Mesenchymal stem cell (in vitro differentiated cells and primary cell): ENCODE measurements at regions not wholly inside any gene's neighbourhood (a gene's known extent, or its start where the extent isn't known, plus 50 kb on each side); places are given as distances from the start of the nearest gene placed in this dataset.

ENCODE experiments used
- DNase-seq: peaks from one replicate; pipeline ENCODE4 v3.0.0-alpha.2; 2013
- H2AFZ ChIP-seq: one replicate; pipeline ENCODE4 v1.6.1; 2013; ENCODE audit warnings: low read depth, mild to moderate bottlenecking, control low read depth, inconsistent platforms, low read length, moderate library complexity
- H2AK5ac ChIP-seq: 2 replicates; pipeline ENCODE4 v1.6.1; 2013; ENCODE audit warnings: low read length, moderate library complexity, mild to moderate bottlenecking, inconsistent platforms; ENCODE audit not compliant: severe bottlenecking
- H2BK120ac ChIP-seq: one replicate; pipeline ENCODE4 v1.6.1; 2013; ENCODE audit warnings: low read depth, mild to moderate bottlenecking, inconsistent platforms, low read length, moderate library complexity
- H2BK12ac ChIP-seq, 2 experiments: one replicate each; pipeline ENCODE4 v1.6.1; 2013; ENCODE audit warnings: inconsistent platforms in 2 of 2, low read length in 2 of 2, mild to moderate bottlenecking in 2 of 2, moderate library complexity in 2 of 2, control low read depth in 1 of 2
- H2BK15ac ChIP-seq: one replicate; pipeline ENCODE4 v1.6.1; 2013; ENCODE audit warnings: mild to moderate bottlenecking, low read depth, inconsistent platforms; ENCODE audit not compliant: poor library complexity, severe bottlenecking
- H2BK5ac ChIP-seq: 2 replicates; pipeline ENCODE4 v1.6.1; 2013; ENCODE audit warnings: low read depth, mild to moderate bottlenecking, low read length, control low read depth, inconsistent platforms; ENCODE audit not compliant: poor library complexity, severe bottlenecking
- H3K14ac ChIP-seq, 2 experiments: one replicate each; pipeline ENCODE4 v1.6.1; 2013; ENCODE audit warnings: inconsistent platforms in 2 of 2, low read length in 2 of 2, control low read depth in 1 of 2, mild to moderate bottlenecking in 1 of 2, moderate library complexity in 1 of 2
- H3K18ac ChIP-seq, 2 experiments: one replicate each; pipeline ENCODE4 v1.6.1; 2013; ENCODE audit warnings: inconsistent platforms in 2 of 2, low read length in 2 of 2, control low read depth in 1 of 2, low read depth in 1 of 2, mild to moderate bottlenecking in 1 of 2
- H3K23ac ChIP-seq, 2 experiments: one replicate each; pipeline ENCODE4 v1.6.1; 2013; ENCODE audit warnings: inconsistent platforms in 2 of 2, low read length in 2 of 2, mild to moderate bottlenecking in 2 of 2, moderate library complexity in 2 of 2, control low read depth in 1 of 2
- H3K27ac ChIP-seq: 2 replicates; pipeline ENCODE4 v1.5.1; 2013; ENCODE audit warnings: mild to moderate bottlenecking, moderate library complexity, low read length, control low read depth, inconsistent platforms; ENCODE audit not compliant: poor library complexity, severe bottlenecking
- H3K27me3 ChIP-seq, 2 experiments: 2 replicates each; pipeline versions ENCODE4 v1.6.1 to v1.7.0; 2013; ENCODE audit warnings: low read length in 2 of 2, mild to moderate bottlenecking in 2 of 2, moderate library complexity in 2 of 2, control low read depth in 1 of 2, inconsistent platforms in 1 of 2; ENCODE audit not compliant: control insufficient read depth in 1 of 2, insufficient read depth in 1 of 2
- H3K36me3 ChIP-seq, 2 experiments: 2 replicates each; pipeline versions ENCODE4 v1.6.1 to v1.7.0; 2013; ENCODE audit warnings: low read length in 2 of 2, control low read depth in 1 of 2, inconsistent platforms in 1 of 2, low read depth in 1 of 2, mild to moderate bottlenecking in 1 of 2; ENCODE audit not compliant: insufficient read depth in 2 of 2, control insufficient read depth in 1 of 2
- H3K4ac ChIP-seq, 2 experiments: one replicate each; pipeline ENCODE4 v1.6.1; 2013; ENCODE audit warnings: inconsistent platforms in 2 of 2, low read length in 2 of 2, mild to moderate bottlenecking in 2 of 2, moderate library complexity in 2 of 2, control low read depth in 1 of 2, low read depth in 1 of 2
- H3K4me1 ChIP-seq: 2 replicates; pipeline ENCODE4 v1.6.1; 2013; ENCODE audit warnings: low read depth, low read length, control low read depth; ENCODE audit not compliant: control insufficient read depth, insufficient read depth
- H3K4me2 ChIP-seq: 2 replicates; pipeline ENCODE4 v1.6.1; 2013; ENCODE audit warnings: low read length, mild to moderate bottlenecking, inconsistent platforms; ENCODE audit not compliant: poor library complexity, severe bottlenecking
- H3K4me3 ChIP-seq, 2 experiments: 2 replicates each; pipeline versions ENCODE4 v1.5.1 to v1.7.0; 2013; ENCODE audit warnings: low read length in 2 of 2, mild to moderate bottlenecking in 2 of 2, control low read depth in 1 of 2, low read depth in 1 of 2; ENCODE audit not compliant: insufficient read depth in 1 of 2
- H3K79me1 ChIP-seq: replicated peaks from 2 replicates; pipeline ENCODE4 v1.6.1; 2013; ENCODE audit warnings: mild to moderate bottlenecking, control low read depth, low read length, inconsistent platforms; ENCODE audit not compliant: poor library complexity, severe bottlenecking
- H3K9ac ChIP-seq: 2 replicates; pipeline ENCODE4 v1.7.0; 2013; ENCODE audit warnings: mild to moderate bottlenecking, low read length, moderate library complexity
- H3K9me3 ChIP-seq: 2 replicates; pipeline ENCODE4 v1.7.0; 2013; ENCODE audit warnings: mild to moderate bottlenecking, low read length; ENCODE audit not compliant: control insufficient read depth
- H4K8ac ChIP-seq: one replicate; pipeline ENCODE4 v1.6.1; 2013; ENCODE audit warnings: inconsistent platforms, mild to moderate bottlenecking, low read length, moderate library complexity
- H4K91ac ChIP-seq: one replicate; pipeline ENCODE4 v1.6.1; 2013; ENCODE audit warnings: mild to moderate bottlenecking, low read length, inconsistent platforms
- WGBS: methylation state at CpG from one replicate; pipeline ENCODE4 v1.1.7; 2013; ENCODE audit warnings: mixed read lengths; 5-methylcytosine and 5-hydroxymethylcytosine counted together

- Histone ChIP-seq H4K8ac (no peak overlapping the region), H3K27ac (no peak overlapping the region), H2BK120ac (no peak overlapping the region), H3K27me3 (no peaks in the 10 kb centered on the region), H2AFZ (no peak overlapping the region), H3K4me3 (no peak overlapping the region), H2AK5ac (no peak overlapping the region), H3K4ac (no peak overlapping the region), H3K23ac (no peak overlapping the region), H3K4me2 (no peak overlapping the region), H3K14ac (no peak overlapping the region), H3K9ac (no peak overlapping the region), H3K4me1 (no peaks in the 10 kb centered on the region), H3K18ac (no peak overlapping the region), H2BK15ac (no peak overlapping the region), H3K9me3 (peaks cover 6% of the 10 kb centered on the region), H2BK5ac (no peak overlapping the region), H3K36me3 (no peaks in the 10 kb centered on the region), H3K79me1 (no peaks in the 10 kb centered on the region), H4K91ac (no peak overlapping the region), H2BK12ac (no peak overlapping the region)
- no peak for DNase-seq
- 87% methylated on average over 3 of the region's 4 CpGs for WGBS
These were observed 632.9 kb downstream of the CDH8 start for GRCh38 chr16:61403386-61403785.

GRCh38 chr16:61391896-61392295 lies 644.3 kb downstream of the CDH8 start:
- Histone ChIP-seq H2AK5ac (no peak overlapping the region), H2AFZ (no peak overlapping the region), H4K8ac (no peak overlapping the region), H4K91ac (no peak overlapping the region), H3K27me3 (no peaks in the 10 kb centered on the region), H3K23ac (no peak overlapping the region), H3K9ac (no peak overlapping the region), H2BK120ac (no peak overlapping the region), H2BK12ac (no peak overlapping the region), H3K27ac (no peak overlapping the region), H3K79me1 (no peaks in the 10 kb centered on the region), H3K36me3 (no peaks in the 10 kb centered on the region), H3K14ac (no peak overlapping the region), H2BK15ac (no peak overlapping the region), H3K4me2 (no peak overlapping the region), H2BK5ac (no peak overlapping the region), H3K9me3 (no peaks in the 10 kb centered on the region), H3K18ac (no peak overlapping the region), H3K4ac (no peak overlapping the region), H3K4me3 (no peak overlapping the region), H3K4me1 (no peaks in the 10 kb centered on the region)
- DNase-seq = no peak
- WGBS = 89% methylated on average over 4 of the region's 4 CpGs

GRCh38 chr16:61390965-61391637 lies 645.1 kb downstream of the CDH8 start:
- H2BK15ac ChIP-seq = no peak overlapping the region
- H2BK12ac ChIP-seq = no peak overlapping the region
- H3K23ac ChIP-seq = no peak overlapping the region
- H3K4me3 ChIP-seq = no peak overlapping the region
- H3K27ac ChIP-seq = no peak overlapping the region
- no peak overlapping the region for H2BK5ac ChIP-seq
- H3K36me3 ChIP-seq = no peaks in the 10 kb centered on the region
- no peak overlapping the region for H4K8ac ChIP-seq
- no peaks in the 10 kb centered on the region for H3K4me1 ChIP-seq
- 75% methylated on average over 2 of the region's 4 CpGs for WGBS
- no peaks in the 10 kb centered on the region for H3K27me3 ChIP-seq
- no peak overlapping the region for H2AFZ ChIP-seq
- no peaks in the 10 kb centered on the region for H3K79me1 ChIP-seq
- no peak for DNase-seq
- H4K91ac ChIP-seq = no peak overlapping the region
- no peak overlapping the region for H3K4ac ChIP-seq
- no peak overlapping the region for H3K4me2 ChIP-seq
- H3K9ac ChIP-seq = no peak overlapping the region
- no peak overlapping the region for H2AK5ac ChIP-seq
- H3K18ac ChIP-seq = no peak overlapping the region
- no peaks in the 10 kb centered on the region for H3K9me3 ChIP-seq
- H3K14ac ChIP-seq = no peak overlapping the region
- no peak overlapping the region for H2BK120ac ChIP-seq

DNA sequence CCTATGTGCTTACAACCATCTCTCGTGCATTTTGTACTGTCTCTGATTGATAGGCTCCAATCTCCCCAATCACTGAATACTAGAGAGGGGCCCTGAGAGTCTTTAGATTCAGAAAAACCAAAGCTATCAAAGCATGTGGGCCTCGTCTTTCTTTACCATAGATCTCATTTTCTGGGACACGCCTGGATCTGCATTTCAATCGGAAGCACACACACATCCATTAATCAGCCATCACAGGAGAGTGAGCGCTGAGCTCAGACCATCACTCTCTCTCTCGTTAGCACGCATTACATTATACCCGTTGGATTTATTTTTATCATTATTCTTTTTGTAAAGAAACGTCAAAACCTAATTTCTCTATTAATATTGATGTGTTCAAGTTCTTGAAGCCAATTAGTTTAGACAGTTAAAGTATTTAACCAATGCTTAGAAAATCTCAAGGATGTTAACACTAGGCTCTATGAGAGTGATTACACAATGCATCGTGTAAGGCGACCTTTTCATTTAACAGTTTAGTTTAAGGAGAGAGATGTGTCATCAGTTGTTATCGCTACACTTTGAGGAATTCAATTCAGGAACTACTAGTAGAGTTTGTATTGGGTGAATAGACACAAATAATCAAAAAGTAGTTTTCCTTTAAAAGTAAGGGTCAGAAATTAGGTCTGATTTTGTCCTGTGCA lies 650.7 kb downstream of the CDH8 start:
- no peak overlapping the region for H3K4ac ChIP-seq
- H3K4me2 ChIP-seq = no peak overlapping the region
- DNase-seq = no peak
- no peak overlapping the region for H2BK12ac ChIP-seq
- no peak overlapping the region for H3K18ac ChIP-seq
- H2BK5ac ChIP-seq = no peak overlapping the region
- no peak overlapping the region for H4K8ac ChIP-seq
- H3K23ac ChIP-seq = no peak overlapping the region
- 86% methylated on average over 10 of the region's 12 CpGs for WGBS
- no peaks in the 10 kb centered on the region for H3K4me1 ChIP-seq
- H3K9ac ChIP-seq = no peak overlapping the region
- H3K14ac ChIP-seq = no peak overlapping the region
- no peak overlapping the region for H2BK15ac ChIP-seq
- H3K27me3 ChIP-seq = no peaks in the 10 kb centered on the region
- no peak overlapping the region for H2AFZ ChIP-seq
- no peak overlapping the region for H3K27ac ChIP-seq
- no peak overlapping the region for H2AK5ac ChIP-seq
- no peak overlapping the region for H2BK120ac ChIP-seq
- H3K9me3 ChIP-seq = no peaks in the 10 kb centered on the region
- H4K91ac ChIP-seq = no peak overlapping the region
- no peaks in the 10 kb centered on the region for H3K79me1 ChIP-seq
- no peak overlapping the region for H3K4me3 ChIP-seq
- H3K36me3 ChIP-seq = no peaks in the 10 kb centered on the region
